H9 (cell line): ENCODE measurements at regions not wholly inside any gene's neighbourhood (a gene's known extent, or its start where the extent isn't known, plus 50 kb on each side); places are given as distances from the start of the nearest gene placed in this dataset.

Experiments
- DNase-seq: peaks from one replicate; pipeline ENCODE4 v3.0.0-alpha.2; 2017
- H2AFZ ChIP-seq: one replicate; pipeline ENCODE4 v1.6.1; 2013; ENCODE audit warnings: mild to moderate bottlenecking, low read length, control low read depth, moderate library complexity
- H2AK5ac ChIP-seq: 2 replicates; pipeline ENCODE4 v1.6.1; 2013; ENCODE audit warnings: low read length, control low read depth, mixed read lengths; ENCODE audit not compliant: insufficient read length
- H2BK120ac ChIP-seq: one replicate; pipeline ENCODE4 v1.6.1; 2013; ENCODE audit warnings: low read depth, mild to moderate bottlenecking, low read length, control low read depth, inconsistent platforms; ENCODE audit not compliant: poor library complexity, severe bottlenecking
- H2BK12ac ChIP-seq: 2 replicates; pipeline ENCODE4 v1.6.1; 2013; ENCODE audit warnings: low read length, control low read depth, mixed read lengths, low read depth; ENCODE audit not compliant: insufficient read length
- H2BK15ac ChIP-seq: 2 replicates; pipeline ENCODE4 v1.6.1; 2013; ENCODE audit warnings: low read depth, low read length, control low read depth
- H2BK20ac ChIP-seq: one replicate; pipeline ENCODE4 v1.6.1; 2013; ENCODE audit warnings: low read depth, mild to moderate bottlenecking, low read length, control low read depth, inconsistent platforms; ENCODE audit not compliant: poor library complexity, severe bottlenecking
- H2BK5ac ChIP-seq: 2 replicates; pipeline ENCODE4 v1.6.1; 2013; ENCODE audit warnings: low read length, control low read depth, mixed read lengths; ENCODE audit not compliant: insufficient read length
- H3K14ac ChIP-seq: 2 replicates; pipeline ENCODE4 v1.6.1; 2013; ENCODE audit warnings: low read length, control low read depth; ENCODE audit not compliant: insufficient read depth
- H3K18ac ChIP-seq: 2 replicates; pipeline ENCODE4 v1.6.1; 2013; ENCODE audit warnings: low read depth, mild to moderate bottlenecking, mixed read lengths, low read length, control low read depth; ENCODE audit not compliant: insufficient read length
- H3K23ac ChIP-seq: 2 replicates; pipeline ENCODE4 v1.6.1; 2013; ENCODE audit warnings: low read length, control low read depth, mixed read lengths, low read depth; ENCODE audit not compliant: insufficient read length
- H3K23me2 ChIP-seq: 2 replicates; pipeline ENCODE4 v1.6.1; 2013; ENCODE audit warnings: low read depth, mild to moderate bottlenecking, mixed read lengths, low read length, control low read depth; ENCODE audit not compliant: insufficient read length, poor library complexity, severe bottlenecking
- H3K27ac ChIP-seq: 2 replicates; pipeline ENCODE4 v1.5.1; 2013; ENCODE audit warnings: low read length, control low read depth, mixed read lengths, low read depth; ENCODE audit not compliant: insufficient read length
- H3K27me3 ChIP-seq: 2 replicates; pipeline ENCODE4 v1.6.1; 2013; ENCODE audit warnings: low read length, control low read depth, inconsistent platforms; ENCODE audit not compliant: insufficient read depth
- H3K4ac ChIP-seq: 2 replicates; pipeline ENCODE4 v1.6.1; 2013; ENCODE audit warnings: low read depth, mild to moderate bottlenecking, control low read depth, inconsistent platforms, low read length, moderate library complexity
- H3K4me1 ChIP-seq: 2 replicates; pipeline ENCODE4 v1.6.1; 2013; ENCODE audit warnings: low read length, control low read depth, inconsistent platforms; ENCODE audit not compliant: insufficient read depth
- H3K4me2 ChIP-seq: 2 replicates; pipeline ENCODE4 v1.6.1; 2013; ENCODE audit warnings: low read length, control low read depth, mixed read lengths; ENCODE audit not compliant: insufficient read length, insufficient read depth
- H3K56ac ChIP-seq: 2 replicates; pipeline ENCODE4 v1.6.1; 2013; ENCODE audit warnings: low read depth, mild to moderate bottlenecking, mixed read lengths, low read length, control low read depth; ENCODE audit not compliant: insufficient read length
- H3K79me1 ChIP-seq: 2 replicates; pipeline ENCODE4 v1.6.1; 2013; ENCODE audit warnings: low read depth, mild to moderate bottlenecking, moderate library complexity, low read length, control low read depth, inconsistent platforms; ENCODE audit not compliant: insufficient read depth, poor library complexity, severe bottlenecking
- H3K79me2 ChIP-seq: 2 replicates; pipeline ENCODE4 v1.6.1; 2013; ENCODE audit warnings: low read length, control low read depth, inconsistent platforms; ENCODE audit not compliant: insufficient read depth
- H3K9ac ChIP-seq: 2 replicates; pipeline ENCODE4 v1.6.1; 2013; ENCODE audit warnings: low read length, control low read depth, mixed read lengths; ENCODE audit not compliant: insufficient read length; ENCODE audit errors: extremely low read depth
- H3K9me3 ChIP-seq: one replicate; pipeline ENCODE4 v1.6.1; 2013; ENCODE audit warnings: low read depth, low read length, inconsistent platforms; ENCODE audit not compliant: control insufficient read depth
- H3T11ph ChIP-seq: one replicate; pipeline ENCODE4 v1.6.1; 2013; ENCODE audit warnings: mild to moderate bottlenecking, low read length, control low read depth, inconsistent platforms
- H4K20me1 ChIP-seq: one replicate; pipeline ENCODE4 v1.6.1; 2013; ENCODE audit not compliant: control insufficient read depth, insufficient read length, insufficient read depth
- H4K5ac ChIP-seq: 2 replicates; pipeline ENCODE4 v1.6.1; 2013; ENCODE audit warnings: low read depth, mild to moderate bottlenecking, mixed read lengths, low read length, control low read depth; ENCODE audit not compliant: insufficient read length
- H4K8ac ChIP-seq: replicated peaks from 2 replicates; pipeline ENCODE4 v1.6.1; 2013; ENCODE audit warnings: low read length, control low read depth, mixed read lengths, low read depth; ENCODE audit not compliant: insufficient read length
- H4K91ac ChIP-seq: 2 replicates; pipeline ENCODE4 v1.6.1; 2013; ENCODE audit warnings: low read depth, mild to moderate bottlenecking, moderate library complexity, mixed read lengths, low read length, control low read depth; ENCODE audit not compliant: insufficient read length
- H3K27ac Mint-ChIP-seq, 3 experiments: 2 replicates in 2 of 3; 3 replicates in 1 of 3; pipeline ENCODE4 v1.8.0; 2020 to 2021; ENCODE audit warnings: mixed read lengths in 3 of 3, mild to moderate bottlenecking in 1 of 3, moderate library complexity in 1 of 3
- H3K27me3 Mint-ChIP-seq: 2 replicates; pipeline ENCODE4 v1.8.0; 2021; ENCODE audit warnings: low read depth, mild to moderate bottlenecking, moderate library complexity, mixed read lengths
- H3K36me3 Mint-ChIP-seq, 3 experiments: 2 replicates in 2 of 3; 3 replicates in 1 of 3; pipeline ENCODE4 v1.8.0; 2020 to 2021; ENCODE audit warnings: low read depth in 3 of 3, mixed read lengths in 3 of 3; ENCODE audit not compliant: insufficient read depth in 1 of 3
- H3K4me1 Mint-ChIP-seq, 2 experiments: 2 replicates each; pipeline ENCODE4 v1.8.0; 2020; ENCODE audit warnings: mixed read lengths in 2 of 2
- H3K4me3 Mint-ChIP-seq, 2 experiments: 2 replicates in 1 of 2; 3 replicates in 1 of 2; pipeline ENCODE4 v1.8.0; 2020 to 2021; ENCODE audit warnings: mild to moderate bottlenecking in 2 of 2, mixed read lengths in 2 of 2, moderate library complexity in 1 of 2
- H3K9me3 Mint-ChIP-seq, 2 experiments: 2 replicates in 1 of 2; 3 replicates in 1 of 2; pipeline ENCODE4 v1.8.0; 2020; ENCODE audit warnings: mild to moderate bottlenecking in 2 of 2, mixed read lengths in 2 of 2, moderate library complexity in 1 of 2
- CTCF ChIP-seq: fragments of 200-600 bp; sonication (generic); conservative IDR thresholded peaks from 3 replicates; pipeline ENCODE4 v1.8.0; 2021; ENCODE audit warnings: antibody characterized with exemption, mild to moderate bottlenecking
- WGBS: extraction: QIAGEN DNeasy Blood & Tissue Kit; methylation state at CpG from one replicate; pipeline ENCODE4 v1.1.7; 2013; ENCODE audit warnings: missing lambda C conversion rate, low lambda C conversion rate, mixed read lengths; ENCODE audit not compliant: insufficient read length; ENCODE audit errors: extremely low coverage; 5-methylcytosine and 5-hydroxymethylcytosine counted together

GRCh38 chr5:74957906-74958305 lies 91.7 kb upstream of the FAM169A start:
- no peak overlapping the region for H3K27ac ChIP-seq
- H4K20me1 ChIP-seq = no peaks in the 10 kb centered on the region
- no peaks in the 10 kb centered on the region for H3K27me3 ChIP-seq
- H3K18ac ChIP-seq = no peak overlapping the region
- Mint-ChIP-seq H3K27me3 (no peaks in the 10 kb centered on the region; the same call in 1 of the 2 replicates), H3K4me3 (no peak overlapping the region), H3K27ac (no peak overlapping the region), H3K4me1 (0 out of 4 replicates have a peak, but pooled peaks cover 0 to 3% of the 10 kb centered on the region in 2 experiments), H3K9me3 (peaks cover 4 to 10% of the 10 kb centered on the region in 2 experiments; a peak in 4 of 5 replicates), H3K36me3 (peaks cover 0 to 6% (median 3%) of the 10 kb centered on the region in 3 experiments; a peak in 3 of 7 replicates)
- H3K79me1 ChIP-seq = no peaks in the 10 kb centered on the region
- no peak overlapping the region for H2BK20ac ChIP-seq
- no peak overlapping the region for H2AFZ ChIP-seq
- H3K23me2 ChIP-seq = no peaks in the 10 kb centered on the region
- WGBS = no CpG with 5 or more reads among the region's 3 CpGs
- no peak overlapping the region for H2BK5ac ChIP-seq
- H2BK120ac ChIP-seq = no peak overlapping the region
- H3K23ac ChIP-seq = no peak overlapping the region
- no peak for DNase-seq
- no peaks in the 10 kb centered on the region for H3K79me2 ChIP-seq
- no peak for TF ChIP-seq CTCF
- no peak overlapping the region for H2BK12ac ChIP-seq
- no peak overlapping the region for H3K4ac ChIP-seq
- no peaks in the 10 kb centered on the region for H3K9me3 ChIP-seq
- no peak overlapping the region for H3K9ac ChIP-seq
- H4K91ac ChIP-seq = no peak overlapping the region
- no peak overlapping the region for H3K56ac ChIP-seq
- H3K14ac ChIP-seq = no peak overlapping the region
- no peaks in the 10 kb centered on the region for H3K4me1 ChIP-seq
- no peak overlapping the region for H3T11ph ChIP-seq
- no peak overlapping the region for H4K8ac ChIP-seq
- H3K4me2 ChIP-seq = no peak overlapping the region
- H2BK15ac ChIP-seq = no peak overlapping the region
- H4K5ac ChIP-seq = no peak overlapping the region
- no peak overlapping the region for H2AK5ac ChIP-seq
